ENCODE measurements at regions not wholly inside any gene's neighbourhood (a gene's known extent, or its start where the extent isn't known, plus 50 kb on each side); places are given as distances from the start of the nearest gene placed in this dataset.

DNA sequence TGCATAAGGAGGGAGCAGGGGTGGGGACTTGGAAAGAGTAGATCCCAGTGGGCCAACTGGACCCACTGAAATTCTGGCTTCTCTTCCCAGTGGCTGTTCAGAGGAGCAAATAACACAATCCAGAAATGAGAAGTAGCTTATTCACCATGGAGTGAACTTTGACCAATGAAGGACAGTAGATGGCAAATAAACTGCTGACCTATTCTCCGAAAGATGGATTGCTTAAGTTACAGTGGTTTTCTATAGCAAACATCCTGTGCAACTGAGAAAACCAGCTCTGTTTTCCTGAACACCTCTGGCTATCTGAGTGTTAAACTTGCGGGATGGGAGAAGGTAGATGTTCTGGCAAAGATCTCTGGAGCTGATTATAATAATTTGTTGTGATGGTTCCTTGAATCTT, 325.1 kb downstream of the SPATA31D1 start:
- no peaks in the 10 kb centered on the region for H3K4me1 ChIP-seq (ENCODE audit: control insufficient read depth in 1 of 2, insufficient read depth in 2 of 2, low read length in 2 of 2)
- H4K91ac ChIP-seq (ENCODE audit: low read depth, low read length): no peak overlapping the region
- no peak overlapping the region for H3K9ac ChIP-seq (ENCODE audit: low read length)
- H3K36me3 ChIP-seq (ENCODE audit: control insufficient read depth in 1 of 2, insufficient read depth in 2 of 2, low read length in 2 of 2): no peaks in the 10 kb centered on the region
- H2BK120ac ChIP-seq (ENCODE audit: insufficient read depth, low read length, poor library complexity): no peak overlapping the region
- no peak overlapping the region for H3K4me2 ChIP-seq (ENCODE audit: low read length)
- no peak overlapping the region for H3K4ac ChIP-seq (ENCODE audit: low read depth, low read length)
- H3K79me2 ChIP-seq (ENCODE audit: control insufficient read depth, insufficient read depth, low read length, poor library complexity): no peaks in the 10 kb centered on the region
- no peak for DNase-seq
- no peak overlapping the region for H3K18ac ChIP-seq (ENCODE audit: low read length)
- H3K14ac ChIP-seq (ENCODE audit: low read length): no peak overlapping the region
- H3K9me3 ChIP-seq (ENCODE audit: insufficient read depth, low read depth, low read length): no peaks in the 10 kb centered on the region
- H4K12ac ChIP-seq (ENCODE audit: low read depth, low read length): no peak overlapping the region
- no peak overlapping the region for H2AK5ac ChIP-seq (ENCODE audit: low read length)
- no peak overlapping the region for H3K4me3 ChIP-seq (ENCODE audit: low read depth, low read length)
- H3K79me1 ChIP-seq (ENCODE audit: low read length): no peaks in the 10 kb centered on the region
- WGBS (ENCODE audit: extremely low coverage, insufficient coverage, insufficient read length): no CpG with 5 or more reads among the region's 2 CpGs
- no peak overlapping the region for H2AFZ ChIP-seq (ENCODE audit: insufficient read depth, low read length, poor library complexity)
- no peak overlapping the region for H2BK5ac ChIP-seq (ENCODE audit: low read depth, low read length, poor library complexity)
- H2BK12ac ChIP-seq (ENCODE audit: low read length): no peak overlapping the region
- no peak overlapping the region for H3K23ac ChIP-seq (ENCODE audit: low read length)
- no peaks in the 10 kb centered on the region for H3K27me3 ChIP-seq (ENCODE audit: insufficient read depth, low read length)
- no peak overlapping the region for H3K27ac ChIP-seq (ENCODE audit: low read depth, low read length)
- no peak overlapping the region for H4K8ac ChIP-seq (ENCODE audit: low read depth, low read length)

DNA sequence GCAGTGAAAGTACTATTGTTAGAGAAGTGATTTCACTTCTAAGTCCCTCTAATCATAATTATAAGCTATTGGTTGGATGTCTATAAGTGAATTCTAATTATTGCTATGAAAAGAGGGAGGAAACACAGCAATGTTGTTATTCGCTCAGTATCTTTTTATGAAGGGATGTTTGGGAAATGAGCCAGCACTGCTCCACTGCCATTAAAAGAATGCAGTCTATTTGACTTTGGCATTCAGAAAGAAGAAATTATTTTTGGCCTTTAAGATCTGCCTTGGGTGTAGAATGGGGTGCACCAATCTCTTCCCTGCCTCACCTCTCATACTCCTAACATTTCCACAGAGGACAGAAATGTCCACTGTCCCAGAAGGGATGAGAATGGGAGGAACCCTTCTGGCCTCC, 332.0 kb downstream of the SPATA31D1 start:
- no peak overlapping the region for H2BK5ac ChIP-seq (ENCODE audit: low read depth, low read length, poor library complexity)
- no peak overlapping the region for H4K91ac ChIP-seq (ENCODE audit: low read depth, low read length)
- no peak overlapping the region for H2BK12ac ChIP-seq (ENCODE audit: low read length)
- H3K27me3 ChIP-seq (ENCODE audit: insufficient read depth, low read length): no peaks in the 10 kb centered on the region
- no peaks in the 10 kb centered on the region for H3K79me1 ChIP-seq (ENCODE audit: low read length)
- no peak overlapping the region for H2BK120ac ChIP-seq (ENCODE audit: insufficient read depth, low read length, poor library complexity)
- peak in 1 of 2 donors; percentile 18 for DNase-seq
- no peak overlapping the region for H3K4me2 ChIP-seq (ENCODE audit: low read length)
- no peak overlapping the region for H3K18ac ChIP-seq (ENCODE audit: low read length)
- no peaks in the 10 kb centered on the region for H3K36me3 ChIP-seq (ENCODE audit: control insufficient read depth in 1 of 2, insufficient read depth in 2 of 2, low read length in 2 of 2)
- no peaks in the 10 kb centered on the region for H3K9me3 ChIP-seq (ENCODE audit: insufficient read depth, low read depth, low read length)
- no peak overlapping the region for H3K4ac ChIP-seq (ENCODE audit: low read depth, low read length)
- no peak overlapping the region for H2AK5ac ChIP-seq (ENCODE audit: low read length)
- H4K12ac ChIP-seq (ENCODE audit: low read depth, low read length): no peak overlapping the region
- H2AFZ ChIP-seq (ENCODE audit: insufficient read depth, low read length, poor library complexity): no peak overlapping the region
- H3K9ac ChIP-seq (ENCODE audit: low read length): no peak overlapping the region
- WGBS (ENCODE audit: extremely low coverage, insufficient coverage, insufficient read length): no CpG with 5 or more reads among the region's 1 CpG
- H4K8ac ChIP-seq (ENCODE audit: low read depth, low read length): no peak overlapping the region
- no peaks in the 10 kb centered on the region for H3K79me2 ChIP-seq (ENCODE audit: control insufficient read depth, insufficient read depth, low read length, poor library complexity)
- no peak overlapping the region for H3K27ac ChIP-seq (ENCODE audit: low read depth, low read length)
- H3K14ac ChIP-seq (ENCODE audit: low read length): no peak overlapping the region
- H3K4me1 ChIP-seq (ENCODE audit: control insufficient read depth in 1 of 2, insufficient read depth in 2 of 2, low read length in 2 of 2): no peaks in the 10 kb centered on the region
- no peak overlapping the region for H3K4me3 ChIP-seq (ENCODE audit: low read depth, low read length)
- no peak overlapping the region for H3K23ac ChIP-seq (ENCODE audit: low read length)

DNA sequence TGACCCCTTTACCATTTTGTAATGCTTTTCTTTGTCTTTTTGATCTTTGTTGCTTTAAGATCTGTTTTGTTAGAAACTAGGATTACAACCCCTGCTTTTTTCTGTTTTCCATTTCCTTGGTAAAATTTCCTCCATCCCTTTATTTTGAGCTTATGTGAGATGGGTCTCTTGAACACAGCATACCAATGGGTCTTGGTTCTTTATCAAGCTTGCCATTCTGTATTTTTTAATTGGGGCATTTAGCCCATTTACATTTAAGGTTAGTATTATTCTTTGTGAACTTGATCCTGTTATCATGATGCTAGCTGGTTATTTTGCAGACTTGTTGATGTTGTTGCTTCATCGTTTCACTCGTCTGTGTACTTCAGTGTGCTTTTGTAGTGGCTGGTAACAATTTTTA, 337.3 kb downstream of the SPATA31D1 start:
- no peak overlapping the region for H3K14ac ChIP-seq (ENCODE audit: low read length)
- H3K4me3 ChIP-seq (ENCODE audit: low read depth, low read length): no peak overlapping the region
- no peak overlapping the region for H2AK5ac ChIP-seq (ENCODE audit: low read length)
- no peaks in the 10 kb centered on the region for H3K4me1 ChIP-seq (ENCODE audit: control insufficient read depth in 1 of 2, insufficient read depth in 2 of 2, low read length in 2 of 2)
- H2BK120ac ChIP-seq (ENCODE audit: insufficient read depth, low read length, poor library complexity): no peak overlapping the region
- H2BK12ac ChIP-seq (ENCODE audit: low read length): no peak overlapping the region
- no peak overlapping the region for H3K23ac ChIP-seq (ENCODE audit: low read length)
- H3K27me3 ChIP-seq (ENCODE audit: insufficient read depth, low read length): no peaks in the 10 kb centered on the region
- H3K9me3 ChIP-seq (ENCODE audit: insufficient read depth, low read depth, low read length): no peaks in the 10 kb centered on the region
- H3K79me2 ChIP-seq (ENCODE audit: control insufficient read depth, insufficient read depth, low read length, poor library complexity): no peaks in the 10 kb centered on the region
- DNase-seq: no peak
- H3K18ac ChIP-seq (ENCODE audit: low read length): no peak overlapping the region
- H3K79me1 ChIP-seq (ENCODE audit: low read length): no peaks in the 10 kb centered on the region
- H2BK5ac ChIP-seq (ENCODE audit: low read depth, low read length, poor library complexity): no peak overlapping the region
- H3K27ac ChIP-seq (ENCODE audit: low read depth, low read length): no peak overlapping the region
- no peak overlapping the region for H3K4ac ChIP-seq (ENCODE audit: low read depth, low read length)
- WGBS (ENCODE audit: extremely low coverage, insufficient coverage, insufficient read length): no CpG with 5 or more reads among the region's 2 CpGs
- no peak overlapping the region for H4K91ac ChIP-seq (ENCODE audit: low read depth, low read length)
- no peak overlapping the region for H4K8ac ChIP-seq (ENCODE audit: low read depth, low read length)
- no peak overlapping the region for H3K9ac ChIP-seq (ENCODE audit: low read length)
- no peaks in the 10 kb centered on the region for H3K36me3 ChIP-seq (ENCODE audit: control insufficient read depth in 1 of 2, insufficient read depth in 2 of 2, low read length in 2 of 2)
- no peak overlapping the region for H3K4me2 ChIP-seq (ENCODE audit: low read length)
- no peak overlapping the region for H2AFZ ChIP-seq (ENCODE audit: insufficient read depth, low read length, poor library complexity)
- no peak overlapping the region for H4K12ac ChIP-seq (ENCODE audit: low read depth, low read length)

DNA sequence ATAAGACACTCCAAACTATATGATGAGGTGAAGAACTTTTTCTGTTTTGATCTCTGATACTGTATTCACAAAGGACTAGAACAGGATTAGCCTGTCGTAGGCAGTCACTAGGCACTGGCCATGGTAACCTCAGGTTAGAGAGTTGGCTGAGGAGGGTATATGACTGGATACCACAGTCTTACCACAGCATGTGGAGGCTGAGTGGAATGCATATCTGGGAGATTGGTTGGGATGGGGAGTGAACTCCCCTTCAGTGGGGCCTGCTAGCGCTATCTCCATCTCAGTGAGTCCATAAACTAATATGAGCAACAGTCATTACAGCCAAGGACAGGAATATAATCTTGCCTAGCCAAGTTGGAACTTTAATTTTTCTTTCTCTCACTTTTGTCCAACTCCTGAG, 339.1 kb downstream of the SPATA31D1 start:
- H2BK120ac ChIP-seq (ENCODE audit: insufficient read depth, low read length, poor library complexity): no peak overlapping the region
- H3K4me2 ChIP-seq (ENCODE audit: low read length): no peak overlapping the region
- H2BK5ac ChIP-seq (ENCODE audit: low read depth, low read length, poor library complexity): no peak overlapping the region
- H3K79me1 ChIP-seq (ENCODE audit: low read length): peaks cover 6% of the 10 kb centered on the region
- H3K27me3 ChIP-seq (ENCODE audit: insufficient read depth, low read length): no peaks in the 10 kb centered on the region
- no peak overlapping the region for H3K23ac ChIP-seq (ENCODE audit: low read length)
- H2BK12ac ChIP-seq (ENCODE audit: low read length): peak overlapping the region; percentile 61
- no peak overlapping the region for H4K91ac ChIP-seq (ENCODE audit: low read depth, low read length)
- no peak overlapping the region for H3K4ac ChIP-seq (ENCODE audit: low read depth, low read length)
- H3K36me3 ChIP-seq (ENCODE audit: control insufficient read depth in 1 of 2, insufficient read depth in 2 of 2, low read length in 2 of 2): no peaks in the 10 kb centered on the region
- H4K12ac ChIP-seq (ENCODE audit: low read depth, low read length): no peak overlapping the region
- no peaks in the 10 kb centered on the region for H3K79me2 ChIP-seq (ENCODE audit: control insufficient read depth, insufficient read depth, low read length, poor library complexity)
- DNase-seq: no peak
- no peak overlapping the region for H2AK5ac ChIP-seq (ENCODE audit: low read length)
- H3K27ac ChIP-seq (ENCODE audit: low read depth, low read length): no peak overlapping the region
- no peak overlapping the region for H3K4me3 ChIP-seq (ENCODE audit: low read depth, low read length)
- peaks cover 3 to 7% of the 10 kb centered on the region in 2 experiments for H3K4me1 ChIP-seq (ENCODE audit: control insufficient read depth in 1 of 2, insufficient read depth in 2 of 2, low read length in 2 of 2)
- H3K9ac ChIP-seq (ENCODE audit: low read length): no peak overlapping the region
- no CpG with 5 or more reads among the region's 2 CpGs for WGBS (ENCODE audit: extremely low coverage, insufficient coverage, insufficient read length)
- H4K8ac ChIP-seq (ENCODE audit: low read depth, low read length): no peak overlapping the region
- H3K18ac ChIP-seq (ENCODE audit: low read length): no peak overlapping the region
- H2AFZ ChIP-seq (ENCODE audit: insufficient read depth, low read length, poor library complexity): no peak overlapping the region
- H3K9me3 ChIP-seq (ENCODE audit: insufficient read depth, low read depth, low read length): no peaks in the 10 kb centered on the region
- H3K14ac ChIP-seq (ENCODE audit: low read length): no peak overlapping the region

Measured in trophoblast cell (in vitro differentiated cells and primary cell).